Esophagus squamous epithelium (tissue), 4 donors: ENCODE measurements at regions not wholly inside any gene's neighbourhood (a gene's known extent, or its start where the extent isn't known, plus 50 kb on each side); places are given as distances from the start of the nearest gene placed in this dataset.

Experiments used
- POLR2A ChIP-seq, 4 donors: fragments of 450-650 bp; IDR thresholded peaks; one replicate each; pipeline ENCODE4 v1.6.1; 2017; ENCODE audit warnings: antibody characterized with exemption in 4 of 4, mild to moderate bottlenecking in 4 of 4, moderate library complexity in 3 of 4
- TF ChIP-seq, protein P1 (sequence below), 6 experiments: fragments of 450-650 bp in 4 of 6; fragments of 200-600 bp in 2 of 6; sonication (generic) in 2 of 6; IDR thresholded peaks; one replicate each; pipeline ENCODE4 v1.5.1; 2016 to 2019; ENCODE audit warnings: antibody characterized with exemption in 6 of 6, mild to moderate bottlenecking in 4 of 6, moderate library complexity in 4 of 6

DNA sequence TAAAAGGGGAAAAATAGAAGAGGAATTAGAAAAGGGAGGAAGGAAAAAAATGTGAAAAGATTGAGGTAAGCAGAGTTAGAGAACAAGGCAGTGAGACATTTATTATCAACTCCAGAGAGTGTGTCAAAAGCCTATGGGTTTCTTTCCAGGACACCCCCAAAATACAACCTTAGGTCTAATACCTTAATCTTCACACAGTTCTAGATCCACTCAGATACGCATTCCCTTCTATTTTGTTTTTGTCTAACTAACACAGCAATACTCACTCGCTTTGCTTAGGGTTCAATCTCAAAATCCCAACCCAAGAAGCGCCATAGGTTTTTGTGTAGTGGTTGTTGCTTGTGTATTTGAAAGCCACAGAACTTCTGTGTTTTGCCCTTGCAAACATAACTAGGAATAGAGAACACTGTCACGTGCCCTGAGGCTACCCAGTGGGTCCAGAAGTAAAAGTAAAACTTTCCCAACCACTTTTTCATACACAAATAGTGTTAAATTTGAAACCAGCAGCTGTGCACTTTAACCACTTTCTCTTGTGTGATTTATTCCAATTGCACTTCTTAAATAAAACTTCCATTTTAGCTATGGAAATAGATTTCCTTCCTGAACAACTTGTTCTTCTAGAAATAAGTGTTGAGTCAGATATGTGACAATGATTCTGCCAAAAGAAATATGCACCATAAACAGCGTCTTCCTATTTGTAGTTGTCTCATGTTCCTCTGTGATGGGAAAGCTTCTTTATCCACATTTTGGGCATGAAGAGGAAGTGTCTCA, 414.7 kb upstream of the GHITM start:
- no peak for TF ChIP-seq POLR2A (IDR thresholded peaks at IDR 0.05)
- TF ChIP-seq, protein P1, sequence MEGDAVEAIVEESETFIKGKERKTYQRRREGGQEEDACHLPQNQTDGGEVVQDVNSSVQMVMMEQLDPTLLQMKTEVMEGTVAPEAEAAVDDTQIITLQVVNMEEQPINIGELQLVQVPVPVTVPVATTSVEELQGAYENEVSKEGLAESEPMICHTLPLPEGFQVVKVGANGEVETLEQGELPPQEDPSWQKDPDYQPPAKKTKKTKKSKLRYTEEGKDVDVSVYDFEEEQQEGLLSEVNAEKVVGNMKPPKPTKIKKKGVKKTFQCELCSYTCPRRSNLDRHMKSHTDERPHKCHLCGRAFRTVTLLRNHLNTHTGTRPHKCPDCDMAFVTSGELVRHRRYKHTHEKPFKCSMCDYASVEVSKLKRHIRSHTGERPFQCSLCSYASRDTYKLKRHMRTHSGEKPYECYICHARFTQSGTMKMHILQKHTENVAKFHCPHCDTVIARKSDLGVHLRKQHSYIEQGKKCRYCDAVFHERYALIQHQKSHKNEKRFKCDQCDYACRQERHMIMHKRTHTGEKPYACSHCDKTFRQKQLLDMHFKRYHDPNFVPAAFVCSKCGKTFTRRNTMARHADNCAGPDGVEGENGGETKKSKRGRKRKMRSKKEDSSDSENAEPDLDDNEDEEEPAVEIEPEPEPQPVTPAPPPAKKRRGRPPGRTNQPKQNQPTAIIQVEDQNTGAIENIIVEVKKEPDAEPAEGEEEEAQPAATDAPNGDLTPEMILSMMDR (IDR thresholded peaks at IDR 0.05): no peak
